ENCODE measurements at regions not wholly inside any gene's neighbourhood (a gene's known extent, or its start where the extent isn't known, plus 50 kb on each side); places are given as distances from the start of the nearest gene placed in this dataset.

DNA sequence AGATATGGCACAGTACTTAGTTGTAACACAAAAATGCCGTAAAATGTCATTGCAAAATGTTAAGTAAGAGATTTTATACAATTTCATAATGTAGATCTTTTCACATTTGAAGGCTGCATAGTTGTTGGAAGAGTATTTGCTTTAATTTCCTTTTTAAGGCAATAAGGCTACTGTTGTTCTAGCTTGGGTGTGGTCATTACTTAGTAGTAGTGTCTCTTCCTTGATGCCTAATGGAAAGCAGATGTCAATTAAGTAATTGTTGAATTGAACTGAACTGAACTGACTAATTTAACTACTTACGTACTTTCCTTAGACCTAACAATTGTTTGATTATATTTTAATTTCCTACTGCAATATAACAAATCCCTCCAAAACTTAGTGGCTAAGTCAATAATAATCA is 181.7 kb downstream of the FLRT2 start:
- Histone ChIP-seq H3K4me1 (ENCODE audit: control insufficient read depth in 5 of 5, insufficient read depth in 5 of 5, low read length in 5 of 5) (no peaks in the 10 kb centered on the region), H3K9me3 (ENCODE audit: control insufficient read depth in 4 of 4, insufficient read depth in 3 of 4, low read length in 3 of 4) (no peaks in the 10 kb centered on the region), H3K27me3 (ENCODE audit: control insufficient read depth in 3 of 3, insufficient read depth in 3 of 3, low read length in 2 of 3) (no peaks in the 10 kb centered on the region), H3K4me3 (no peak overlapping the region), H3K27ac (ENCODE audit: low read depth in 1 of 2, low read length in 1 of 2) (no peak overlapping the region), H3K36me3 (ENCODE audit: control insufficient read depth in 4 of 4, insufficient read depth in 4 of 4, low read length in 4 of 4) (no peaks in the 10 kb centered on the region), H3K9ac (ENCODE audit: insufficient read depth in 1 of 2, low read length in 2 of 2) (no peak overlapping the region)
- TF ChIP-seq CTCF (IDR thresholded peaks at IDR 0.05; ENCODE audit: control extremely low read depth, extremely low read depth): no peak
- no peak for DNase-seq
- no peak for ATAC-seq (ENCODE audit: insufficient read depth, low FRiP score)
- WGBS, 2 donors: 80 to 93% methylated on average over 2 of the region's 2 CpGs
